ENCODE measurements at regions not wholly inside any gene's neighbourhood (a gene's known extent, or its start where the extent isn't known, plus 50 kb on each side); places are given as distances from the start of the nearest gene placed in this dataset.

DNA sequence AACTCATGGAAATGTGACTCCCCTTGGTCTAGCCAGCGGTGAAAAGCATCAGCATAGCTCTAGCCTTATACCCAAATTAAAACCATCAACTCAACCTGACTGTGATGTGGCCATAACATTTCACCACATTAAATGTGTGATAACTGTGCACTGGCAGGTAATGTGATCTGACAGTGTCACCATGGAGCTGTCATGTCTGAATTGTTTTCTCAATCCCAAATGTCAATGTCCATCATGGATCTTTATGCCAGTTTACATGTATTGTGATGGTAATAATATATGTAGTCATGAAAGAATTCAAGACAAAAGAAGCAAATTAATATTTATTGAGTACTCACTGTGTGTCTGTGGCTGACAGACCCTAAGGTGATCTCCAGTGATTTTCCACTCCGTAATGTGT lies 213.4 kb upstream of the EOMES start:
- TF ChIP-seq, protein P1, sequence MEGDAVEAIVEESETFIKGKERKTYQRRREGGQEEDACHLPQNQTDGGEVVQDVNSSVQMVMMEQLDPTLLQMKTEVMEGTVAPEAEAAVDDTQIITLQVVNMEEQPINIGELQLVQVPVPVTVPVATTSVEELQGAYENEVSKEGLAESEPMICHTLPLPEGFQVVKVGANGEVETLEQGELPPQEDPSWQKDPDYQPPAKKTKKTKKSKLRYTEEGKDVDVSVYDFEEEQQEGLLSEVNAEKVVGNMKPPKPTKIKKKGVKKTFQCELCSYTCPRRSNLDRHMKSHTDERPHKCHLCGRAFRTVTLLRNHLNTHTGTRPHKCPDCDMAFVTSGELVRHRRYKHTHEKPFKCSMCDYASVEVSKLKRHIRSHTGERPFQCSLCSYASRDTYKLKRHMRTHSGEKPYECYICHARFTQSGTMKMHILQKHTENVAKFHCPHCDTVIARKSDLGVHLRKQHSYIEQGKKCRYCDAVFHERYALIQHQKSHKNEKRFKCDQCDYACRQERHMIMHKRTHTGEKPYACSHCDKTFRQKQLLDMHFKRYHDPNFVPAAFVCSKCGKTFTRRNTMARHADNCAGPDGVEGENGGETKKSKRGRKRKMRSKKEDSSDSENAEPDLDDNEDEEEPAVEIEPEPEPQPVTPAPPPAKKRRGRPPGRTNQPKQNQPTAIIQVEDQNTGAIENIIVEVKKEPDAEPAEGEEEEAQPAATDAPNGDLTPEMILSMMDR (IDR thresholded peaks at IDR 0.05), result no peak
- TF ChIP-seq EP300 (IDR thresholded peaks at IDR 0.05), result no peak
